Smooth muscle cell of the brain vasculature (primary cell): ENCODE measurements at regions not wholly inside any gene's neighbourhood (a gene's known extent, or its start where the extent isn't known, plus 50 kb on each side); places are given as distances from the start of the nearest gene placed in this dataset.

Experiments used
- DNase-seq: peaks from one replicate; pipeline ENCODE4 v3.0.0-alpha.2; 2012; ENCODE audit warnings: low read depth, low spot score

- no peak for DNase-seq
Observed at GRCh38 chr1:30406996-30407864, 316.2 kb downstream of the MATN1 start.

GRCh38 chr1:30405631-30406212, 317.7 kb downstream of the MATN1 start:
- no peak for DNase-seq

GRCh38 chr1:30405081-30405480, 318.3 kb downstream of the MATN1 start:
- no peak for DNase-seq

DNA sequence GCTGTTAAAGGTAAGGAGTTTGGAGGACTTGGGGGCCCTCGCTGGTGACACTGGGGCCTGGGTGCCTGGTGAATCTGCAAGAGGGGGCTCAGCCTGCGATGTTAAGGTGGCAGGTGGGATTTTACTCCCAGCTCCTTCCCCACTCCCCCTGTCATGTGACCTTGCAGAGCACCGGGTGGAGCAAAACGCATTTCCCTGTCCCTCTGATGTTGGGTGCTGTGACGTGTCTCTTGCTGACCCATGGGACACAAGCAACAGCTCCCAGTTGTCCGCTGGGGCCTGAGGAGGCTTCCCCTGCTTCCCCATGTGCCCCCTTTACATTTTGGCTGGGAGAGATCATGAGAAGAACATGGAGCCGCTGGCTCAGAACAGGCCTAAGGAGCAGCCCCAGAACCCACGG, 319.0 kb downstream of the MATN1 start:
- no peak for DNase-seq

DNA sequence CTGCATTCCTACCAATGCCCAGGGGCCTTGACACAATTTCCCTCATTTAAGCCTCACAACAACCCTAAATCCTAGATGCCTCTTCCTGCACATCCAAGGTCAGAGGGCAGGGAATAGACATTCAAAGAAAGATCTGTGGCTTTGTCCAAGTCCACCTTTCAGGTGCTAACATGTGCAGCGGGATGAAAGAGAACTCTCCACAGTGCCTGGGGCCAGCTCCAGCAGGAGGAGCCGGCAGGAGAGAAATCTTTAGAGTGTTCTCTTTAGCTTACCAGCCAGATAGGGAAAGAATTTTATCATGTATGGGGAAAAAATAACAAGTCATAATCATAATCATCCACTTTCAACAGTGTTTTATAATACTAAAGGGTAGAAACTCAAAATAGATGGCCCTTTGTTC, 319.7 kb downstream of the MATN1 start:
- no peak for DNase-seq

DNA sequence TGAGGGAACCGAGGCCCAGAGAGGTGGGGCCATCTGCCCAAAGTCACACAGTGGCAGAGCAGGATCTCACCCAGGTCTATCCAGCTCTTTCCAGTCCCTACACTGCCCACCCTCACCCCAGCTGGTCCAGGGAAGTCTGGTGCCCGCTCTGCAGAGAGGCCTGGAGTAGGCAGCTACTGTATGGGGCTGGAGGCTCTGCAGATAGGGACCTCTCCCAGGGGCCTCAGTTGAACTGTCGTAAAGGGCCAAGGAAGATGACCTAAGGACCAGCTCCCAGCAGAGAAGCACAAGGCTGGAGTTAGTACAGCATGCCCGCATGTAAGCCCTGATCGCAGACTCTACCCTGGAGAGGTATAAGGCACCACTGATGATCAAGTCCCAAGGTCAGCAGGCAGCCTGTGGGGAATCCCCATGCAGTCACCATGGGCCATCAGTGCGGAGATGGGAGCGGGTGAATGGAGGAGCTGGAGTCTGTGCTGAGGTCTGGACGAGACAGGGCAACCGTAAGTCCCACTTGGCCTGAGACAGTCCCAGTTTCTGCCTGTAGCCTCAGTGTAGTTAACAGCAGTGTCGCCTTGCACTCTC, 320.2 kb downstream of the MATN1 start:
- no peak for DNase-seq

DNA sequence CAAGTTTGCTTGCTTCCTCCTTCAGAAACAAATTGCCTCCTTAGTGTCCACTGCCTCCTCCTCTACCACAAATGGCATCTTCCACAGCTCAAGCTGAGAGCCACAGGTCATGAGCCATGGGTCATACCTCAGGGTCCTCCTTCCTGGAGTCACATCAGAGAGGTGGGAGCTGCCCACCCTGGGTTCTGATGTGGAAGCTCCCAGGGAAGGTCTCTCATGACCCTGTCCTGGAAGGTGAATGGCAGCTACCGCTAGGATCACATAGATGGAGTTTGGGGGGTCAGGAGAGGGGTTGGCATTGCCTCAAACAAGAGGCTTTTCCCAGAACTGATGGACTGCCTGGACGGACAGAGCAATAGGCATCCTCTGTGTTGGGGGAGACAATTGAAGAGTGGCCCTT, 321.4 kb downstream of the MATN1 start:
- no peak for DNase-seq

- no peak for DNase-seq
Observed at GRCh38 chr1:30400507-30400906, 322.9 kb downstream of the MATN1 start.

DNA sequence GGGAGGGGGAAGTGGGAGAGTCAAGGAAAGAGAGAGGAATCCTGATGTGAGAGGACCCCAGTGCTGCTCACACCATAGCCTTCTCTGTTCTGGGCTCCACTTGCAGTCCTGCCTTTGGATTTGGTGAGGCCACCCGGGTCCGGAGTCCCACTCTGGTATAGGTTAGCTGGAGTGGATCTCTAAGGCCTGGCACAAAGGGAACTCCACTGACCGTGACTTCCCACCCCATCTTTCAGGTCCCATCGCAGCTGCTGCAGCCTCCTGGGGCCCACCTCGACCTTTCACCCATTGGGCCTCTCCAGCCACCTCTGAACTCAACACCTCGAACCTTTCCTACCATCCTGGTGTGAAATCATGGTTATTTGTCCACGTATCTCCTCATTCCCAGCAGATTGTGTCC, 324.4 kb downstream of the MATN1 start:
- DNase-seq, result no peak

GRCh38 chr1:30397576-30397975, 325.8 kb downstream of the MATN1 start:
- DNase-seq, result no peak

- no peak for DNase-seq
Observed at GRCh38 chr1:30395631-30396030, 327.8 kb downstream of the MATN1 start.

DNA sequence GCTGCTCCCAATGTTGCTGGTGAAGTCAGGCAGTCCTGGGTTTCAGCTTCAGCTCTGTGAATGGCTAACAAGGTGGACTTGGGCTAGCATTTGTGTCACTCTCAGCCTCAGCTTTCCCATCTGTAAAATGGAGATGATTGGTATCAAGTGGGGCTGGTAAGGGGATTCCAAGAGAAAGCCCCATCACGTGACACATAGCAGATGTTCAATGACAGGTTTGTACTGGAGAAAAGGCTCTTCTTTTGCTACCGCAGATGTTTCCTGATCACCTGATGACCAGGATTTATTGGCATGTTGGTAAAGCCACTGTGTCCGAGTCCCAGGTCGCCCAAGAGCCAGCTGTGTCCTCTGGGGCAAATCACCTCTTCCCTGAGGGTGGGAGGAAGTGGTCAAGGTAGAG, 335.0 kb downstream of the MATN1 start:
- no peak for DNase-seq

DNA sequence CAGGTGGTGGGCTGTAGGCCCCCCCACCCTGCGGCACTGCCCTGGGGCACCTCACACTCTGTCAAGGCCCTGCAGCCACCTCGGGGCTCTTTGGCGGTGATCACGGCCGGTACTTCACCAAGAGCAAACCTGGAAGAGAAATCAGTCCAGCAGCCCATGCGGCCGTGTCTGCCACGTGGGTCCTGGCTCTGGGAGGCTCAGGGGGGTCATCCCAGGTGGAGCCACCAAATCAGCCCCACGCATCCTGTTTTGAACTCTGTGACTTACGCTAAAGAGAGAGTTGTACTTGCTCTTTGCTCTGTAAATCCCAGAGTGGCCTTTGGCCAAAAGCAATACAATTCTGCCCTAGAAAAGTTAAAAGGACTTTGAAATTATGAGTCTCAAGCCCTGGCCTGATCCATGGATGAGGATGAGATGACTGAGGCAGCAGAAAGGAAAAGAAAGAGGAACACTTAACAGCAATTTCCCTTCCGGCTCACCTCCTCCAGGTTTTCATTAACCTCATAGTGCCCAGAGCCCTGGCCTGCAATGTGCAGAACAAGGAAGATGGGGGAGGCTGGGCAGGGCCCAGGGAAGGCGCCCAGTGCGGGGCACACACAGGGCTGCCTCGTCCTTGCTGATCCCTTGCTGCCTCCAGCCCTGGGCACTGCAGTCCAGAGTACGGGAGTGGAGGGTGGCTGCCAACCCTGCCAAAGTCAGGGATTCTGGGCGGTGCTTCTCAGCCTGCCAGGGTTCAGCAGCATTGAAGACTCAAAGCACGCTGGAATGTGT, 337.0 kb downstream of the MATN1 start:
- no peak for DNase-seq

DNA sequence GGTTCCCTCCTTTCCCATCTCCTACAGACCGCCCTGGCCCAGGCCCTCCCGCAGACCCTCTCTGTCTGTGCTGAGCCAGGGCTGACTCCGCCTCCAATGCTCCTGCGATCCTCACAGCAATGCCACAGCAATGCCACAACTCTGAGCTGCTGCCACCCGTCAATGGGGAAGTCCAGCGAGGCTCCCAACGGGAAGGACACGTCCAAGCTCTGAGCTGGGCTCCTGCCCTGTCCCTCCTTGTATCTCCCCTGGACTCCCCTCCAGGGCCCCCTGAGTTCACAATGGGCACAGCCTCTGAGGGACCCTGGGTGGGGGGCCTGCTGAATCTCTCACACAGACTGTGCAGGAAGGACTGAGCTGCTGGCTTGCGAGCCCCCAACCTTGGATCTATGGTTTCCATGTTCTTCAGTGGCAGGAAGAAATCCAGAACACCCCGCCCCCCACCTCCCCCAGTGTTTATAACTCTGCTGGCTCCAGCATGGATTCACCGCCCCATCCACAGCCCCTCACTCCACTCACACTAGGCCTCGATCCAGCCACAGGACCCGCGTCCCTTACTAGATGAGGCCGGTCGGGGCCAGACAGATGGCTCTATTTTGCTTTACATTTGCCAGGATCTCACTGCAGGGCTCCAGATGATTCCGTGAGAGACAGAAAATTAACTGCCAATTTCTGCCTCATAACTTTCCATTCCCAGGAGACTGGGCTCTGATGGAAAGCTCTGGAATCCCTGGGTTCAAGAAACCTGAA, 338.0 kb downstream of the MATN1 start:
- no peak for DNase-seq

DNA sequence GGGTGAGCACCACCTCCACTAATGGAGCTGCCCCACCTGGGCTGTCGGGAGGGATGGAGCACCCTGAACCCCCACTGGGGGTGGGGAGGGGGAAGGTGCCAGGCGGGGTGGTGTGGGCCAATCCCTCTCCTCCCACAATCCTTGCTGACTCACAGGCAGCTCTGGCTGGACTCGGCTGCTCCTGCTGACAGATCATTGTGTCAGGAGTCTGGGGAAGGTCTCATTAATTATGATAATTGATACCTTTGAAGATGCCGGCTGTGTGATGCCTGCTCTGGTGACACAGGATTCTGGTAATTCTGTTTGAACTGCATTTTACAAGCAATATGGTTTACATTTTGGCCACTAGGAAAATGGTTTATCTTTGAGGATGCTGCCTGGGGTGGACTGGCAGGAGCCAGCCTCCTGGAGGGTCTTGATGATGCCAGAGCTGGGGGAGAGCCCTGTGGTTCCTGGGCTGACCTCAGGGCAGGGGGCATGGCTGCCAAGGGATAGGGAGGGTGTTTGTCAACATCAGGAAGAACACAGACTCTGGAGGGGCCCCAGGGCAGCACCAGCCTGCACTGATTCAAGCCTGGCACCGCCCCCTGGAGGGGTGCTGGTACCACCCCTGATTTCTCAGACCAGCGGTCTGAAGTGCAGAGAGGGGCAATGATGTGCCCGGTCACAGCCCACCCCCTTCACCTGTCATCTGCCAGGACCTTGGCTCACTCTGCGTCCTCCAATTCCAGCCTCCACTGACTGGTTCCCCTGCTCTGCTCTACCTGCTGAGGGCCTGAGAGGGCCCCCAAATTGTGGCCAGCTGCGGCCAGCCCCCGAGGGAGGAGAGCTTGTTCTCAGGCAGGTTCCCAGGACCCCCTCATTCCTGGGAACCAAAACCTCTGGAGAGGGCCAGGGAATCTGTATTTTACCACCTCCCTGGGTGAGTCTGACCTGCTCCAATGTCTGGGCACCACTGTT, 338.8 kb downstream of the MATN1 start:
- no peak for DNase-seq

GRCh38 chr1:30383221-30383711, 340.1 kb downstream of the MATN1 start:
- DNase-seq, result no peak

DNA sequence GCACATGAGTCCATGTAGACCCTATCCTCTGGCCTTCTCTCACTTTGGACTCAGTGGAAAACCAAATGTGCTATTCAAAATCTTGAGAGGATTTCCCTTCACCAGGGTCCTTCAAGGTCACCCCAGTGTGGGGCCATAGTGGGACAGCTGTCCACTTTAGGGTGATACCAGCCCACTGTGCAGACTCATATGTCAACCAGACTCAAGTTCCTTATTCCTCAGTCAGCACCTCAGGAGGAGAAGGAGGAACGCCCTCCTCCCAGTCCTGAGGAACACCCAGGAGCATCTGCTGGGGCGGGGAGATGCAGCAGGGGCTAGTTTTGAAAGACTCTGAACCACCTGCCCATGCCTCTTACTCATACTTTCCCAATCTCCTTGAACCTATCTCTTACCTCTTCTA, 340.9 kb downstream of the MATN1 start:
- no peak for DNase-seq

DNA sequence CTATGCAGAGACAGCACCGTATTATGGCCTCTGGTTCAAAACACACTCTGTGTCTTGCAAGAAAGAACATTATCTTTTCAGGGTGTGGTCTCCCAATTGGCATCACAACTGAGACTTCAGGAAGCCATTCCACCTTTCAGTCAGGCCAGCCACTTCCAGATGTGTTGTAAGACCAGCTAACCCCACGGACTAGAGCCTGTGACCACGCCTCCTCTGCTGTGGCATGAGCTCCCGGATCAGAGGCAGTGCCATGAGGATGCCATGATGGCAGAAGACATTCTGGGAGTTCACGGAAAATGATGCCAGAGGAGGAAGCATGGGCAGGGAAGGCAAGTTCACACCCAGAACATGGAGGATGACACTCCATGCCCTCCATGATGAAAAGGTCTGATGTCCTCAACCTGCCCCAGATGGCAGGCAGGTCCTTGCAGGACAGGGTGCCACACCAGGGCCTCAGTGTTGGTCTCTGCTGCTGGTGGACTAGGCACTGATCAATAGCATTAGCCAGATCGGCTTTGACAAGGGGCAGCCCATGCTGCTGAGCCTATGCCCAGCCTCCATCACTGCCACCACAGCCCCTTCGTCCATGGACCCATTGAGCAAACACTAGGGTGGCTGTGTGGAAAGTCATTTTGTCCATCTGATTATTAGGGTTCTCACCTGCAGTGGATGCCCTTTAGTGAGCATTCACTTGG, 341.6 kb downstream of the MATN1 start:
- no peak for DNase-seq

DNA sequence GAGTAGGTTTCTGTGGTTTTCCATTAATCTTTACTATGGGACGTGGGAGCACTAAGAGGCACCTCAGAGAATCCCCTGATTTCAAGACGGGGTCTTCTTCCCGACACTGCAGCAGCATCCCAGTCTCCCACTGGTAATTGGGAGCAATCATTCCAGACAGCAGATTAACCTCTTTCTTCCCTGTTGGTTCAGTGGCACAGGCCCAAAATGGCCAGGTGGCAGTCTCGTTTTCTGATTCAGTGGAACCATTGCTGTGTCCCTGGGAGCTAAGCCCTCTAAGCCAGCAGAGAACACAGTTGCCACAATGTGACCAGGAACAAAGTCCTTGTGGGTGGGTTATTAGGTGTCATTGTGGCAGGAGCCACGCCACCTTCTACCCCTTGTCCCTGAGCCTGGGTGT, 342.1 kb downstream of the MATN1 start:
- DNase-seq, result no peak

DNA sequence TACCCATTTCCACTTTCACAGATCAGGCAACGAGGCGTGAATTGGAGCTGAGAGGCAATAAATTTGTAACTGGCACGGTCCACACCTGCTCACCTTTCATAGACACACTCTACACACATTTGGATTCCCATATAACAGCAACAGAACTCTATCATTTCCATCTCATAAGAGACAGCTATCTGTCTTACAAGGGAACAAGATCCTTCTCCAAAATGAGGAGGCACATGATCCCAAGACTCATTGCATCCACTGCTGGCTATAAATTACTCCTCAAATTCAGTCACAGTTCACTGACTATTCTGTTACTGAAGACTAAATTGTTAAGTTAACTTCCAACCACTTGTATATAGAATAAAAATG, 342.8 kb downstream of the MATN1 start:
- DNase-seq, result no peak
